ENCODE measurements at regions not wholly inside any gene's neighbourhood (a gene's known extent, or its start where the extent isn't known, plus 50 kb on each side); places are given as distances from the start of the nearest gene placed in this dataset.

DNA sequence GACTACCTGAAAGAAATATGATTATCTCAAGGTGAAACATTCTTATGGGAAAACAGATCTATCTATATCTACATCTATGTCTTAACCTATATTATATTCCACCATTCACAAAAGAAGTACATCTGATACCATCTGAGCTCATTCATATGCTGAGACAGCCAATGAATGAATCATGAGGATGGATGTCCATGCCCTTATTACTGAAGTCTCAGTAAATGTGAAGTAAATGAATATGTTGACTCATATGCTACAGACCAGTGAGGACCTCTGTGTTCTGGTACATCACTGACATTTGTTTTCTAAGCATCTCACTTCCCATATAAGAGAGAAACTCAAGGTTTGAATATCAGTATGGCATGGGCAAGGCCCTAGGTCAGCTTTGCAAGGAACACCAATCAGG lies 311.2 kb upstream of the TMC3 start:
- no peaks in the 10 kb centered on the region for H3K27me3 ChIP-seq (ENCODE audit: control insufficient read depth, insufficient read depth, low read length, poor library complexity, severe bottlenecking)
- no peaks in the 10 kb centered on the region for H3K4me1 ChIP-seq (ENCODE audit: control insufficient read depth, insufficient read depth, low read length)
- H3K4me3 ChIP-seq (ENCODE audit: low read length) = no peak overlapping the region
- no peak overlapping the region for H3K9ac ChIP-seq (ENCODE audit: extremely low read depth, low read length, poor library complexity, severe bottlenecking)
- no peak overlapping the region for H3K27ac Mint-ChIP-seq
- TF ChIP-seq, protein P1, sequence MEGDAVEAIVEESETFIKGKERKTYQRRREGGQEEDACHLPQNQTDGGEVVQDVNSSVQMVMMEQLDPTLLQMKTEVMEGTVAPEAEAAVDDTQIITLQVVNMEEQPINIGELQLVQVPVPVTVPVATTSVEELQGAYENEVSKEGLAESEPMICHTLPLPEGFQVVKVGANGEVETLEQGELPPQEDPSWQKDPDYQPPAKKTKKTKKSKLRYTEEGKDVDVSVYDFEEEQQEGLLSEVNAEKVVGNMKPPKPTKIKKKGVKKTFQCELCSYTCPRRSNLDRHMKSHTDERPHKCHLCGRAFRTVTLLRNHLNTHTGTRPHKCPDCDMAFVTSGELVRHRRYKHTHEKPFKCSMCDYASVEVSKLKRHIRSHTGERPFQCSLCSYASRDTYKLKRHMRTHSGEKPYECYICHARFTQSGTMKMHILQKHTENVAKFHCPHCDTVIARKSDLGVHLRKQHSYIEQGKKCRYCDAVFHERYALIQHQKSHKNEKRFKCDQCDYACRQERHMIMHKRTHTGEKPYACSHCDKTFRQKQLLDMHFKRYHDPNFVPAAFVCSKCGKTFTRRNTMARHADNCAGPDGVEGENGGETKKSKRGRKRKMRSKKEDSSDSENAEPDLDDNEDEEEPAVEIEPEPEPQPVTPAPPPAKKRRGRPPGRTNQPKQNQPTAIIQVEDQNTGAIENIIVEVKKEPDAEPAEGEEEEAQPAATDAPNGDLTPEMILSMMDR (conservative IDR thresholded peaks at IDR 0.05) = no peak
- H3K36me3 Mint-ChIP-seq (ENCODE audit: low read depth) = peaks cover 49% of the 10 kb centered on the region
- no peak overlapping the region for H3K4me3 Mint-ChIP-seq
- no peak for DNase-seq
- H3K9me3 Mint-ChIP-seq = peaks cover 47% of the 10 kb centered on the region
- H3K4me1 Mint-ChIP-seq = no peaks in the 10 kb centered on the region
- no peaks in the 10 kb centered on the region for H3K36me3 ChIP-seq (ENCODE audit: control insufficient read depth, insufficient read depth, low read length)
- peaks cover 35% of the 10 kb centered on the region for H3K9me3 ChIP-seq (ENCODE audit: control insufficient read depth, low read length)
- H3K27ac ChIP-seq (ENCODE audit: low read depth, low read length) = no peak overlapping the region
- no peaks in the 10 kb centered on the region for H3K27me3 Mint-ChIP-seq (ENCODE audit: insufficient read depth)

DNA sequence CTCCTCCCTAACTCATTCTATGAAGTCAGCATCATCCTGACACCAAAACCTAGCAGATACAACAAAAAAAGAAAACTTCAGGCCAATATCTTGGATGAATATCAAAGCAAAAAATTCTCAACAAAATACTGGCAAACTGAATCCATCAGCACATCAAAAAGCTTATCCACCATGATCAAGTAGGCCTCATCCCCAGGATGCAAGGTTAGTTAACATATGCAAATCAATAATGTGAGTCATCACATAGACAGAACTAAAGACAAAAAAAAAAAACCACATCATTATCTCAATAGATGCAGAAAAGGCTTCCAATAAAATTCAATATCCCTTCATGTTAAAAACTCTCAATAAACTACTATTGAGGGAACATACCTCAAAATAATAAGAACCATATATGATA lies 306.8 kb upstream of the TMC3 start:
- H3K4me1 Mint-ChIP-seq = no peaks in the 10 kb centered on the region
- no peak overlapping the region for H3K4me3 Mint-ChIP-seq
- TF ChIP-seq, protein P1 (conservative IDR thresholded peaks at IDR 0.05) = no peak
- no peak overlapping the region for H3K4me3 ChIP-seq (ENCODE audit: low read length)
- H3K27me3 Mint-ChIP-seq (ENCODE audit: insufficient read depth) = no peaks in the 10 kb centered on the region
- peaks cover 37% of the 10 kb centered on the region for H3K36me3 Mint-ChIP-seq (ENCODE audit: low read depth)
- H3K27me3 ChIP-seq (ENCODE audit: control insufficient read depth, insufficient read depth, low read length, poor library complexity, severe bottlenecking) = no peaks in the 10 kb centered on the region
- peaks cover 56% of the 10 kb centered on the region for H3K9me3 Mint-ChIP-seq
- H3K36me3 ChIP-seq (ENCODE audit: control insufficient read depth, insufficient read depth, low read length) = no peaks in the 10 kb centered on the region
- peaks cover 48% of the 10 kb centered on the region for H3K9me3 ChIP-seq (ENCODE audit: control insufficient read depth, low read length)
- H3K9ac ChIP-seq (ENCODE audit: extremely low read depth, low read length, poor library complexity, severe bottlenecking) = no peak overlapping the region
- H3K27ac Mint-ChIP-seq = no peak overlapping the region
- no peaks in the 10 kb centered on the region for H3K4me1 ChIP-seq (ENCODE audit: control insufficient read depth, insufficient read depth, low read length)
- H3K27ac ChIP-seq (ENCODE audit: low read depth, low read length) = no peak overlapping the region
- DNase-seq = no peak

DNA sequence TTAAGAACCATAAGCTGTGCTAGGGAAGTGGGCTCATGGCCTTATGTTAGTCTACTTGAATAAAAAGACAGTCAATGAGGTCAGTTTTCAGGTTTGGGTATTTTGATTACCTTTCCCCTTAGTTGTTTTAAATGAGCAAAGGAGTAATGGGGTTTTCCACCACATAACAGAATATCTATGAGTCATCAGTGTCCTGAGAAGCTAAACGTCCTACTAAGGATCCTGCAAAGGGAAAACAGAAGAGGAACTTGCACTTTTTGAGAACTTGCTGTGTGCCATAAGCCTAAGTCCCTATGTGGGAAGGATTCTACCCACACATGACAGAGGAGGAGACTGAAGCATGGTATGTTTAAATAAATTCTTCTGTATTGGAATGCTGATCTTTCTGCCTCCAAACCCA lies 292.8 kb upstream of the TMC3 start:
- H3K9ac ChIP-seq (ENCODE audit: extremely low read depth, low read length, poor library complexity, severe bottlenecking) = no peak overlapping the region
- H3K27ac ChIP-seq (ENCODE audit: low read depth, low read length) = no peak overlapping the region
- no peak overlapping the region for H3K4me3 ChIP-seq (ENCODE audit: low read length)
- Mint-ChIP-seq H3K27me3 (ENCODE audit: insufficient read depth) (no peaks in the 10 kb centered on the region), H3K4me3 (no peak overlapping the region), H3K9me3 (peaks cover 4% of the 10 kb centered on the region), H3K27ac (no peak overlapping the region), H3K4me1 (no peaks in the 10 kb centered on the region), H3K36me3 (ENCODE audit: low read depth) (peaks cover 5% of the 10 kb centered on the region)
- H3K4me1 ChIP-seq (ENCODE audit: control insufficient read depth, insufficient read depth, low read length) = no peaks in the 10 kb centered on the region
- no peaks in the 10 kb centered on the region for H3K27me3 ChIP-seq (ENCODE audit: control insufficient read depth, insufficient read depth, low read length, poor library complexity, severe bottlenecking)
- H3K36me3 ChIP-seq (ENCODE audit: control insufficient read depth, insufficient read depth, low read length) = no peaks in the 10 kb centered on the region
- H3K9me3 ChIP-seq (ENCODE audit: control insufficient read depth, low read length) = no peaks in the 10 kb centered on the region
- TF ChIP-seq, protein P1 (conservative IDR thresholded peaks at IDR 0.05) = no peak
- no peak for DNase-seq
- 53% methylated on average over 1 of the region's 1 CpG; no CpG with 5 or more reads in 1 of the 2 experiments for WGBS, 2 experiments (ENCODE audit: insufficient coverage in 1 of 2, insufficient read length in 1 of 2)

All from endodermal cell (in vitro differentiated cells).